ENCODE measurements at regions not wholly inside any gene's neighbourhood (a gene's known extent, or its start where the extent isn't known, plus 50 kb on each side); places are given as distances from the start of the nearest gene placed in this dataset.

DNA sequence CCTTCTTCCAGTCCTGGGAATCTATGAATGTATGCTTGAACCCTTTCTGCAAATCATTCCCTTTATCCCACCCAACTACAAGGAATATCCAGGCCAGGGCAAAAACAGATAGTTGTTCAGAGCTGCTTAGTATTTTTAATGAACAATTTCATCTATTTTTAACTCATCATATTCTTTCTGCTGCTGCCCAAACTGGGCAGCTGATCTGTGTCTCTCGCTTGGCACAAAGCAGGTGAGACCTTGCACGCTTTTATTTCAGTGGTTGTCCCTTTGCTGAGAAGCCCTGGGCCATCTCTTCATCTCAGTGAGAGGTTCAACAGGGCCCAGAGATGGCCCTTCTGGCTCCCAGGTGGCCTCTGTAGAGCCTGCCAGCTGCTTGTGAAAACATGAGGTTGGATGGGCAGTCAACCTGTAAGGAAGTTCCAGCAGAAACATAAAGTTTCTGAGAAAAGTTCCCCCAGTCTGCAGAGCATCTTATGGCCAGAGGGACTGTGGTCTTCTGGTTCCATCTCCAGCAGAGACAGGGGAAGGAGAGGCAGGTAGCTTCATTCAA, 57.5 kb downstream of the MYCN start:
- no peak for DNase-seq (ENCODE audit: low read depth)
- no peak for FAIRE-seq
- Histone ChIP-seq H3K36me3 (ENCODE audit: control insufficient read depth, insufficient read depth, low read length) (no peaks in the 10 kb centered on the region), H3K27me3 (ENCODE audit: control insufficient read depth, insufficient read depth, low read length) (no peaks in the 10 kb centered on the region), H3K4me3 (ENCODE audit: low read depth, low read length) (no peak overlapping the region)
- TF ChIP-seq, protein P1, sequence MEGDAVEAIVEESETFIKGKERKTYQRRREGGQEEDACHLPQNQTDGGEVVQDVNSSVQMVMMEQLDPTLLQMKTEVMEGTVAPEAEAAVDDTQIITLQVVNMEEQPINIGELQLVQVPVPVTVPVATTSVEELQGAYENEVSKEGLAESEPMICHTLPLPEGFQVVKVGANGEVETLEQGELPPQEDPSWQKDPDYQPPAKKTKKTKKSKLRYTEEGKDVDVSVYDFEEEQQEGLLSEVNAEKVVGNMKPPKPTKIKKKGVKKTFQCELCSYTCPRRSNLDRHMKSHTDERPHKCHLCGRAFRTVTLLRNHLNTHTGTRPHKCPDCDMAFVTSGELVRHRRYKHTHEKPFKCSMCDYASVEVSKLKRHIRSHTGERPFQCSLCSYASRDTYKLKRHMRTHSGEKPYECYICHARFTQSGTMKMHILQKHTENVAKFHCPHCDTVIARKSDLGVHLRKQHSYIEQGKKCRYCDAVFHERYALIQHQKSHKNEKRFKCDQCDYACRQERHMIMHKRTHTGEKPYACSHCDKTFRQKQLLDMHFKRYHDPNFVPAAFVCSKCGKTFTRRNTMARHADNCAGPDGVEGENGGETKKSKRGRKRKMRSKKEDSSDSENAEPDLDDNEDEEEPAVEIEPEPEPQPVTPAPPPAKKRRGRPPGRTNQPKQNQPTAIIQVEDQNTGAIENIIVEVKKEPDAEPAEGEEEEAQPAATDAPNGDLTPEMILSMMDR (IDR thresholded peaks at IDR 0.05; ENCODE audit: insufficient read depth, low read length, severe bottlenecking), result no peak

DNA sequence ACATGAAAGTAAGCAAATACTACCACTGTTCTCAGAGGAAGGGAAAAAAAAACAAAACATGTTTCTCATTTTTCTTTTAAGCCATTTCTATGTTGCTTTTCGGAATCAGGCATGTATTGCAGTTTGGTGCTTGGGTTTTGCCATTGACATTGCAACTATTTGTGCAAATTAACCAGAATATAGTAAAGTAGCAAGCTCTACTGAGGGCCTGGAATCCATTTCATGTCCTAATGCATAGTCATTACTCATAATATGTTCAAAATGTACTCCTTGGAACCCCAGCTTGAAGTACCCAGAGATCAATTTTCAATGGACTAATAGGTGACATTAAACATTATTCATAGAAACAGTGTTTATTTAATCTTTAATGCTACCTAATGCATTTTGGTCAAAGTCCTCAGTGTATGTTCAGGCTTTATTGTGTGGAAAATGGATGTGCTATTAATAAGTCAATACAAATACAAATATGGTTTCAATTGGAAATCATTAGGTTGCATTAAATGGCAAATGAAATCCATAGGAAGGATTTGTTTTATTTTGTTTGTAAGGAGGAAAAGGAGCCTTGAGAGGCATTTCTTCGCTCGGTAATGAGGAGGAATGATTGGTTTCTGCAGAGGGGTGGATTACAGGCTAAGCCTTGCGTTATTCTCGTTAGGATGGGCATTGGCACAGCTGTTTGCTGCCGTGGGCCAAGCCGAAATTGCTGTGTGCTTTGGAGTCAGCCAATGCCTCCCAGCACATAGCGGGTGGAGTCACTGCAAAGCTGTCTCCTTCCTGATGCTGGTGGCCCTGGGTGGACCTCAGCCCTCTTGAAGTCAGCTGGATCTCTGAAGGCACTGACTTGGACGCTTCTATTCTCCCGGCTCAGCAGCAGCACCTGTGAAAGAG, 56.4 kb downstream of the MYCN start:
- H3K4me3 ChIP-seq (ENCODE audit: low read depth, low read length), result no peak overlapping the region
- H3K27me3 ChIP-seq (ENCODE audit: control insufficient read depth, insufficient read depth, low read length), result no peaks in the 10 kb centered on the region
- no peaks in the 10 kb centered on the region for H3K36me3 ChIP-seq (ENCODE audit: control insufficient read depth, insufficient read depth, low read length)
- TF ChIP-seq, protein P1 (IDR thresholded peaks at IDR 0.05; ENCODE audit: insufficient read depth, low read length, severe bottlenecking), result no peak
- DNase-seq (ENCODE audit: low read depth) (no peak), FAIRE-seq (no peak)
